ENCODE measurements at regions not wholly inside any gene's neighbourhood (a gene's known extent, or its start where the extent isn't known, plus 50 kb on each side); places are given as distances from the start of the nearest gene placed in this dataset.
A peak's percentile ranks its signal among the peaks of the same experiment; 100 is the strongest.

DNA sequence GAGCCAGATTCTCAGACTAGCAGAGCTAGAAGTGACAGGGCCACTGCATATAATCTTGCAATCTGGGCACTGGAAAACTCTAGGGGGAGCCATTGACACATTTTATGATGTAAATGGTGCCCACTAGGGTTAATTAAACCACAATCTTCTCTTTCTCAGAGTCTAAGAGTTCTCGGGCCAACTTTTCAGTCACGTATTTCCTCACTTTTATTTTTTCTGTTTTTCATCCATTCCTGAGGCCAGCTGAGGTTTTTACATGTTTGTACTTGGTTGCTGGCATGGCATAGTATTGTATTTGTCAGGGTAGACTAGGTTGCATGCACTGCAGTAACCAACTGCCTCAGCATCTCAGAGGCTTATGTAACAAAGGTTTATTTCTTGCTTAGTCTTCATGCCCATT, 138.2 kb downstream of the ZNF326 start:
- TF ChIP-seq, protein P1, sequence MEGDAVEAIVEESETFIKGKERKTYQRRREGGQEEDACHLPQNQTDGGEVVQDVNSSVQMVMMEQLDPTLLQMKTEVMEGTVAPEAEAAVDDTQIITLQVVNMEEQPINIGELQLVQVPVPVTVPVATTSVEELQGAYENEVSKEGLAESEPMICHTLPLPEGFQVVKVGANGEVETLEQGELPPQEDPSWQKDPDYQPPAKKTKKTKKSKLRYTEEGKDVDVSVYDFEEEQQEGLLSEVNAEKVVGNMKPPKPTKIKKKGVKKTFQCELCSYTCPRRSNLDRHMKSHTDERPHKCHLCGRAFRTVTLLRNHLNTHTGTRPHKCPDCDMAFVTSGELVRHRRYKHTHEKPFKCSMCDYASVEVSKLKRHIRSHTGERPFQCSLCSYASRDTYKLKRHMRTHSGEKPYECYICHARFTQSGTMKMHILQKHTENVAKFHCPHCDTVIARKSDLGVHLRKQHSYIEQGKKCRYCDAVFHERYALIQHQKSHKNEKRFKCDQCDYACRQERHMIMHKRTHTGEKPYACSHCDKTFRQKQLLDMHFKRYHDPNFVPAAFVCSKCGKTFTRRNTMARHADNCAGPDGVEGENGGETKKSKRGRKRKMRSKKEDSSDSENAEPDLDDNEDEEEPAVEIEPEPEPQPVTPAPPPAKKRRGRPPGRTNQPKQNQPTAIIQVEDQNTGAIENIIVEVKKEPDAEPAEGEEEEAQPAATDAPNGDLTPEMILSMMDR (IDR thresholded peaks at IDR 0.05 in 2 of 3, conservative IDR thresholded peaks at IDR 0.05 in 1 of 3; ENCODE audit: borderline replicate concordance in 1 of 3, insufficient read depth in 1 of 3, low read depth in 2 of 3, low read length in 2 of 3), result peak; percentile 49 to 67 (median 55); a peak in 5 of 6 replicates
- no peak for TF ChIP-seq POLR2AphosphoS5 (IDR thresholded peaks at IDR 0.05; ENCODE audit: low read depth, low read length)
- no peak for TF ChIP-seq ELF1 (IDR thresholded peaks at IDR 0.05; ENCODE audit: borderline replicate concordance, low read depth)
- no peak for TF ChIP-seq ZNF274 (IDR thresholded peaks at IDR 0.05; ENCODE audit: low read depth, low read length)
- TF ChIP-seq EZH2 (IDR thresholded peaks at IDR 0.05), result no peak
- no peak for TF ChIP-seq POLR2A (IDR thresholded peaks at IDR 0.05; ENCODE audit: borderline replicate concordance, extremely low read depth, insufficient read depth, insufficient read length)
- TF ChIP-seq TCF7L2 (IDR thresholded peaks at IDR 0.05; ENCODE audit: borderline replicate concordance, extremely low read depth, insufficient read depth, insufficient read length), result no peak
- peak; percentile 71 for TF ChIP-seq RAD21 (IDR thresholded peaks at IDR 0.05; ENCODE audit: low read depth)
- TF ChIP-seq EZH2phosphoT487 (IDR thresholded peaks at IDR 0.05; ENCODE audit: borderline replicate concordance), result no peak
- no peak for TF ChIP-seq JUND (IDR thresholded peaks at IDR 0.05)
- TF ChIP-seq, protein P2, sequence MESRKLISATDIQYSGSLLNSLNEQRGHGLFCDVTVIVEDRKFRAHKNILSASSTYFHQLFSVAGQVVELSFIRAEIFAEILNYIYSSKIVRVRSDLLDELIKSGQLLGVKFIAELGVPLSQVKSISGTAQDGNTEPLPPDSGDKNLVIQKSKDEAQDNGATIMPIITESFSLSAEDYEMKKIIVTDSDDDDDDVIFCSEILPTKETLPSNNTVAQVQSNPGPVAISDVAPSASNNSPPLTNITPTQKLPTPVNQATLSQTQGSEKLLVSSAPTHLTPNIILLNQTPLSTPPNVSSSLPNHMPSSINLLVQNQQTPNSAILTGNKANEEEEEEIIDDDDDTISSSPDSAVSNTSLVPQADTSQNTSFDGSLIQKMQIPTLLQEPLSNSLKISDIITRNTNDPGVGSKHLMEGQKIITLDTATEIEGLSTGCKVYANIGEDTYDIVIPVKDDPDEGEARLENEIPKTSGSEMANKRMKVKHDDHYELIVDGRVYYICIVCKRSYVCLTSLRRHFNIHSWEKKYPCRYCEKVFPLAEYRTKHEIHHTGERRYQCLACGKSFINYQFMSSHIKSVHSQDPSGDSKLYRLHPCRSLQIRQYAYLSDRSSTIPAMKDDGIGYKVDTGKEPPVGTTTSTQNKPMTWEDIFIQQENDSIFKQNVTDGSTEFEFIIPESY (IDR thresholded peaks at IDR 0.05; ENCODE audit: extremely low read depth, insufficient replicate concordance, low read length), result no peak
- TF ChIP-seq, protein P3, sequence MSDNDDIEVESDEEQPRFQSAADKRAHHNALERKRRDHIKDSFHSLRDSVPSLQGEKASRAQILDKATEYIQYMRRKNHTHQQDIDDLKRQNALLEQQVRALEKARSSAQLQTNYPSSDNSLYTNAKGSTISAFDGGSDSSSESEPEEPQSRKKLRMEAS (IDR thresholded peaks at IDR 0.05), result no peak
- TF ChIP-seq, protein P4, sequence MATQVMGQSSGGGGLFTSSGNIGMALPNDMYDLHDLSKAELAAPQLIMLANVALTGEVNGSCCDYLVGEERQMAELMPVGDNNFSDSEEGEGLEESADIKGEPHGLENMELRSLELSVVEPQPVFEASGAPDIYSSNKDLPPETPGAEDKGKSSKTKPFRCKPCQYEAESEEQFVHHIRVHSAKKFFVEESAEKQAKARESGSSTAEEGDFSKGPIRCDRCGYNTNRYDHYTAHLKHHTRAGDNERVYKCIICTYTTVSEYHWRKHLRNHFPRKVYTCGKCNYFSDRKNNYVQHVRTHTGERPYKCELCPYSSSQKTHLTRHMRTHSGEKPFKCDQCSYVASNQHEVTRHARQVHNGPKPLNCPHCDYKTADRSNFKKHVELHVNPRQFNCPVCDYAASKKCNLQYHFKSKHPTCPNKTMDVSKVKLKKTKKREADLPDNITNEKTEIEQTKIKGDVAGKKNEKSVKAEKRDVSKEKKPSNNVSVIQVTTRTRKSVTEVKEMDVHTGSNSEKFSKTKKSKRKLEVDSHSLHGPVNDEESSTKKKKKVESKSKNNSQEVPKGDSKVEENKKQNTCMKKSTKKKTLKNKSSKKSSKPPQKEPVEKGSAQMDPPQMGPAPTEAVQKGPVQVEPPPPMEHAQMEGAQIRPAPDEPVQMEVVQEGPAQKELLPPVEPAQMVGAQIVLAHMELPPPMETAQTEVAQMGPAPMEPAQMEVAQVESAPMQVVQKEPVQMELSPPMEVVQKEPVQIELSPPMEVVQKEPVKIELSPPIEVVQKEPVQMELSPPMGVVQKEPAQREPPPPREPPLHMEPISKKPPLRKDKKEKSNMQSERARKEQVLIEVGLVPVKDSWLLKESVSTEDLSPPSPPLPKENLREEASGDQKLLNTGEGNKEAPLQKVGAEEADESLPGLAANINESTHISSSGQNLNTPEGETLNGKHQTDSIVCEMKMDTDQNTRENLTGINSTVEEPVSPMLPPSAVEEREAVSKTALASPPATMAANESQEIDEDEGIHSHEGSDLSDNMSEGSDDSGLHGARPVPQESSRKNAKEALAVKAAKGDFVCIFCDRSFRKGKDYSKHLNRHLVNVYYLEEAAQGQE (IDR thresholded peaks at IDR 0.05; ENCODE audit: low read depth), result no peak
- TF ChIP-seq FOSL1 (IDR thresholded peaks at IDR 0.05; ENCODE audit: low read depth), result no peak
